ENCODE measurements at regions not wholly inside any gene's neighbourhood (a gene's known extent, or its start where the extent isn't known, plus 50 kb on each side); places are given as distances from the start of the nearest gene placed in this dataset.

- Histone ChIP-seq H3K9me3 (replicated peaks) (0 out of 2 replicates have a peak, but pooled peaks cover 2% of the 10 kb centered on the region), H3K4me3 (no peak overlapping the region), H3K4me1 (no peaks in the 10 kb centered on the region), H3K27ac (no peak overlapping the region), H3K36me3 (no peaks in the 10 kb centered on the region), H3K27me3 (peaks cover 19% of the 10 kb centered on the region)
- no peak for DNase-seq
Observed at GRCh38 chr20:51108638-51109363, 85.9 kb upstream of the KCNG1 start.

DNA sequence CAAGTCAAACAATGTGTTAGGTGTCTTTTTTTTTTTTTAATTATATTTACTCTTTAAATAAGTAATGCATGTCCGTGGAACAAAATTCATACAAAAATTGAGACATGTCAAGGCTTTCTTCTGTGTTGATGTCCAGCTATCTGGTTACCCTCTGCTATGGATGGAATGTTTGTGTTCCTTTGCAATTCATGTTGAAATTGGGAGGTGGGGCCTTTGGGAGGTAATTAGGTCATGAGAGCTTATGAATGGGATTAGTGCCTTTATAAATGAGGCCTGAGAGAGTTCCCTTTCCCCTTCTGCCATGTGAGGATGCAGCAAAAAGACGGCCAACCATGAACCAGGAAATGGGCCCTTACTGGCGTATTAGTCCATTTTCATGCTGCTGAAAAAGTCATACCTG, 83.1 kb upstream of the KCNG1 start:
- H3K9me3 ChIP-seq (replicated peaks) = 0 out of 2 replicates have a peak, but pooled peaks cover 2% of the 10 kb centered on the region
- no peak overlapping the region for H3K4me3 ChIP-seq
- no peak for DNase-seq
- H3K36me3 ChIP-seq = no peaks in the 10 kb centered on the region
- H3K27me3 ChIP-seq = peaks cover 19% of the 10 kb centered on the region
- no peaks in the 10 kb centered on the region for H3K4me1 ChIP-seq
- no peak overlapping the region for H3K27ac ChIP-seq

DNA sequence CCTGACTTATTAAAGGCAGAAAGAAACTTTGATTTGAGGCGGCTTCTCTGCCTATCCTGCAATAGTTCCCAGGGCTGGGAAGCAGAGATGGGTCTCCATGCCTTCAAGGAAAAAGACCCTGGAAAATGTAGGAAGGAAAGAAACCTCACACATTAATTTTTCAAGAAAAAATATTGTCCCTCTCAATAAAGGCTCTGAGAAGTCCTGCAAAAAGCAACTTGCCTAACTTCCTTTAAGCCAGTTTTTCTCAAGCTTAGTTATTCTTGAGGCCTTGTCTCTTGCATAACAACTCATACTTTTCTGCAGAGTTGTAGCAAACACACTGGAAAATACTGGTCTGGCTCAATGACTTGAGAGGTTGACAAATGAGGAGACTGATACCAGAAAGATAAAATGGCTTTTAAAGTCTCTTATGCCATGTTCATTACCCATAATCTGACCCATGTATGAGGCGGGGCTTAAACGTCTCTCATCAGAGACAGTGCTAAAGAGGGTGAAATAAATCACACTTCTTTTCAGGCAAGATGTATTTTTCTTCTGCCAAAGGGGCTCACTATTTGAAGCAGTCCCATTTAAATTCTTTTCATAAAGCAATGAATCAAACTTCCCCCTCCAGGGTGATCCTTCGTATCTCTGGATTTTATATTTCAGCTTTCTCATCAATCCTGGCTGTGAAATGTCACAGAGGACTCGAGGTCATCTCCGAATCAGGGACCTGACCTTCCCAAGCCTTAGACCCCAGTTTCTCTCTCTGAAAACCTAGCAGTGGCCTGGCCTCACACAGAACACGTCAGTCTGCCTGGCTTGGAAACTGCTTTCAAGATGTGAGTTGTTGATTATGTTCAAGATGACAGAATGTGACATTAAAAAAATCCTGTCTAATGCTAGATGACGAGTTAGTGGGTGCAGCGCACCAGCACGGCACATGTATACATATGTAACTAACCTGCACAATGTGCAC, 82.3 kb upstream of the KCNG1 start:
- DNase-seq = no peak
- Histone ChIP-seq H3K27ac (no peak overlapping the region), H3K4me3 (no peak overlapping the region), H3K9me3 (replicated peaks) (0 out of 2 replicates have a peak, but pooled peaks cover 2% of the 10 kb centered on the region), H3K4me1 (no peaks in the 10 kb centered on the region), H3K27me3 (peaks cover 19% of the 10 kb centered on the region), H3K36me3 (no peaks in the 10 kb centered on the region)

DNA sequence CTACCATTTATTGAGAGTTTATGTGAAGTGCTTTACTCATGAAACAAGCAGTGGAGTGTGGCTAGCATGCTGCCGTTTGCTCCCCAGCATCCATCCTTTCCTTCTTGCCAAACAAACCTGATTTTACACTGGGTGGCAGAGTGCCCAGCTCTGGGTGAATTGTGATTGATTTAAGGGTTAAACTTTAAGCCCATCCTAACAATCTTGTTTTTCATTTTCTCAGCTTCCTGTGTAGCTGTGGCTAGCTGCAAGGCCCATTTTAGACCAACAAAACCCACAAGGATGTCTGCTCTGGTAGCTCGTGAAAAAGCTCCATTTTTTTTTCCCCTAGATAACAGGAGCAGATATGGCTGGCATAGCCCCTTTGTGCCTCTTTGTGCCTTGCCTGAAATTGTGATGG, 77.7 kb upstream of the KCNG1 start:
- Histone ChIP-seq H3K4me3 (no peak overlapping the region), H3K27me3 (no peaks in the 10 kb centered on the region; the same call in 1 of the 2 replicates), H3K4me1 (no peaks in the 10 kb centered on the region), H3K9me3 (replicated peaks) (no peaks in the 10 kb centered on the region), H3K27ac (no peak overlapping the region), H3K36me3 (no peaks in the 10 kb centered on the region)
- no peak for DNase-seq

GRCh38 chr20:51098284-51098810, 75.4 kb upstream of the KCNG1 start:
- H3K36me3 ChIP-seq = no peaks in the 10 kb centered on the region
- no peaks in the 10 kb centered on the region for H3K9me3 ChIP-seq (replicated peaks)
- DNase-seq = no peak
- H3K4me1 ChIP-seq = no peaks in the 10 kb centered on the region
- no peak overlapping the region for H3K27ac ChIP-seq
- H3K27me3 ChIP-seq = peaks cover 1% of the 10 kb centered on the region; the same call in 1 of the 2 replicates
- H3K4me3 ChIP-seq = no peak overlapping the region

DNA sequence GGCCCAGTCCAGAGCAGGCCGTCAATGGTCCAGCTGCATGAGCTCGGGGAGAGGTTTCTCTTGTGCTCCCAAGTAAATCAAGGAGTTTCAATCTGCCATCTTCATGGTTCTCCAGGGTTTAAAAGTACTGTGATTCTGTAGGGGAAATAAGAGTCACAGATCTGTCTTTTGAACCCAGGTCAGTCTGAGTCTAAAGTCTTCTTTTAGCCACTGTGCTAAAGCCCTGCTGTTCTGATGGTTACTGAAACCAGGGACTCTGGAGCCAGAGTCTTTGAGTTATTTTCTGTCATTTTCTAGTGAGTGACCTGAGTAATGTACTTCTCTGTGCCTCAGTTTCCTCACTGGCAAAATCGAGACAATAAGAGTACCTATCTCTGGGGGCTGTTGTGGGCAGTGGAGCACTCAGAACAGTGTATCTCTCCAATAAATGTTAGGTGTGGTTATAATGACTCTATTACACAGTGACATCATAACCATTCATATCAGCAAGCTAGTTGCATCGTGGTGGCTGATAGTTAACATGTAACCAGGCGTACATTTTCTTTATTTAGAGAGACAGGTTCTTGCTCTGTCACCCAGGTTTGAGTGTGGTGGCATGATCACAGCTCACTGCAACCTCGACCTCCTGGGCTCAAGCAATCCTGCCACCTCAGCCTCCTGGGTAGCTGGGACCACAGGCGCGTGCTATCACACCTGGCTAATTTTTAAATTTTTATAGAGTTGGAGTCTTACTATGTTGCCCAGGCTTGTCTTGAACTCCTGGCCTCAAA, 74.6 kb upstream of the KCNG1 start:
- H3K9me3 ChIP-seq (replicated peaks) = no peaks in the 10 kb centered on the region
- no peak overlapping the region for H3K27ac ChIP-seq
- H3K4me3 ChIP-seq = no peak overlapping the region
- peaks cover 9% of the 10 kb centered on the region; the same call in 1 of the 2 replicates for H3K27me3 ChIP-seq
- no peaks in the 10 kb centered on the region for H3K36me3 ChIP-seq
- no peak for DNase-seq
- no peaks in the 10 kb centered on the region for H3K4me1 ChIP-seq

DNA sequence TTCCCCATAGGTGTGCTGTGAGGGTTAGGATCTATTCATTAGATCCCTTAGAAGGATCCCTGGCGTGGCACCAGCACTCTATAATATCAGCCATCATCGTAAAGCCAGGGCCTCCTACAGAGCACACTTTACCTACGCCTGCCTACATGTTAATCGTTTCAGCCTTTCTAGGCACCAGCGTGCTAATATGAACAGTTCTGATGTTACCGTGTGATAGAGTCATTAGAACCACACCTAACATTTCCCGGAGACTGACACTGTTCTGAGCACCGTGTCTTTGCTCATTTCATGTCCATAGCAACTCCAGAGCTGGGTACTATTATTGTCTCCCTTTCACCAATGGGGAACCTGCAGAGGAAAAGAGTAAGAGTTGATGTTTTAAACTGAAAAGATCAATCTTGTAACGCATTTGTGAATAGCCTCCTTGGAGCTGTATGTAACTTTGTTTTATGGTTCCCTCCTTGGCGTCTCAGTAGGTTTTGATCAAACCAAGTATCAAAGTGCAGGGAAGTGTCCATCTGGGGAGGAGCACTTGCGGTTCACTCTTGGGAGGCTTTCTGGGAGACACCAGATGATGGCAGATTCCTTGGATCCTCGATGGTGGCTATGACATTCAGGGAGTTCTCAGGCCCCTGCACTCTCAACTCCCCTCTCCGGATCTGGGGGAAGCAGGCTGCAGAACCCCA, 73.8 kb upstream of the KCNG1 start:
- H3K4me3 ChIP-seq = no peak overlapping the region
- no peaks in the 10 kb centered on the region for H3K4me1 ChIP-seq
- no peak overlapping the region for H3K27ac ChIP-seq
- DNase-seq = no peak
- H3K9me3 ChIP-seq (replicated peaks) = no peaks in the 10 kb centered on the region
- H3K36me3 ChIP-seq = no peaks in the 10 kb centered on the region
- H3K27me3 ChIP-seq = peaks cover 13% of the 10 kb centered on the region; the same call in 1 of the 2 replicates

- no peak for DNase-seq
Observed at GRCh38 chr20:51095633-51096521, 73.0 kb upstream of the KCNG1 start.

GRCh38 chr20:51094221-51094620, 71.3 kb upstream of the KCNG1 start:
- H3K27ac ChIP-seq = no peak overlapping the region
- H3K36me3 ChIP-seq = no peaks in the 10 kb centered on the region
- no peaks in the 10 kb centered on the region for H3K9me3 ChIP-seq (replicated peaks)
- no peak for DNase-seq
- H3K27me3 ChIP-seq = peaks cover 28% of the 10 kb centered on the region
- no peaks in the 10 kb centered on the region for H3K4me1 ChIP-seq
- H3K4me3 ChIP-seq = no peak overlapping the region

More at GRCh38 chr20:51095633-51096521, 73.0 kb upstream of the KCNG1 start:
- Histone ChIP-seq H3K36me3 (no peaks in the 10 kb centered on the region), H3K4me3 (no peak overlapping the region), H3K27me3 (peaks cover 18% of the 10 kb centered on the region; the same call in 1 of the 2 replicates), H3K4me1 (no peaks in the 10 kb centered on the region), H3K9me3 (replicated peaks) (no peaks in the 10 kb centered on the region), H3K27ac (no peak overlapping the region)

DNA sequence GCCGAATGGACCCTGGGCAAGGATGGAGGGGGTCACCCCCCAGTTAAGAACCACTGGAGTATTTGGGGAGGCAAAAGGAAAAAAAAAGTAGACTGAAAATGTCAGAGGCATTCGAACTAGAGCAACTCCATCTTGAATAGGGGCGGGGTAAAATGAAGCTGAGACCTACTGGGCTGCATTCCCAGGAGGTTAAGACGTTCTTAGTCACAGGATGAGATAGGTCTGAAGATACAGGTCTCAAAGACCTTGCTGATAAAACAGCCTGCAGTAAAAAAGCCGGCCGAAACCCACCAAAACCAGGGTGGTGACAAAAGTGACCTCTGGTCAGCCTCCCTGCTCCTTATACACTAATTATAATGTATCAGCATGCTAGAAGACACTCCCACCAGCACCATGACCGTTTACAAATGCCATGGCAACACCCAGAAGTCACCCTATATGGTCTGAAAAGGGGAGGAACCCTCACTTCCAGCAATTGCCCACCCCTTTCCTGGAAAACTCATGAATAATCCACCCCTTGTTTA, 70.4 kb upstream of the KCNG1 start:
- Histone ChIP-seq H3K36me3 (no peaks in the 10 kb centered on the region), H3K9me3 (replicated peaks) (no peaks in the 10 kb centered on the region), H3K4me1 (no peaks in the 10 kb centered on the region), H3K4me3 (no peak overlapping the region), H3K27ac (no peak overlapping the region), H3K27me3 (peaks cover 28% of the 10 kb centered on the region)
- DNase-seq = no peak

DNA sequence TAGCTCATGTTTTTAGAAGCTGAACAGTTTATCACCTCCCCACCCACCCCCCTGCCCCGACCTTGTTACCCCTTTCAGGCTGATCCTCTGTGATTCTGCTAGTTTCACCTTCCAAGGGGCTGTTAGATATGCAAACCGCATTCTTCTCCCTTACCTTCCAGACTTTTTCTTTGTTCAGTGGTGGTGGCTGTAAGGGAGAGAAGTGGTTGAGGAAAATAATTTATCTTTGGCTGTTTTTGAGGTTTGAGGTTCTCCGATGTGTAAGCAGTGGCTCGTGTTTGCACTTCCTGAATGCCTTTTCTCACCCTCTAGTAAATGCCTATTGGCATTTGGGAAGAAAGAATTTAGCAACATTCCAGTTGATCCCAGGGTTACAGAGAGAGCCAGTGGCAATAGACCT, 69.4 kb upstream of the KCNG1 start:
- peaks cover 28% of the 10 kb centered on the region for H3K27me3 ChIP-seq
- no peaks in the 10 kb centered on the region for H3K36me3 ChIP-seq
- no peak overlapping the region for H3K4me3 ChIP-seq
- no peaks in the 10 kb centered on the region for H3K9me3 ChIP-seq (replicated peaks)
- H3K4me1 ChIP-seq = no peaks in the 10 kb centered on the region
- DNase-seq = no peak
- no peak overlapping the region for H3K27ac ChIP-seq

DNA sequence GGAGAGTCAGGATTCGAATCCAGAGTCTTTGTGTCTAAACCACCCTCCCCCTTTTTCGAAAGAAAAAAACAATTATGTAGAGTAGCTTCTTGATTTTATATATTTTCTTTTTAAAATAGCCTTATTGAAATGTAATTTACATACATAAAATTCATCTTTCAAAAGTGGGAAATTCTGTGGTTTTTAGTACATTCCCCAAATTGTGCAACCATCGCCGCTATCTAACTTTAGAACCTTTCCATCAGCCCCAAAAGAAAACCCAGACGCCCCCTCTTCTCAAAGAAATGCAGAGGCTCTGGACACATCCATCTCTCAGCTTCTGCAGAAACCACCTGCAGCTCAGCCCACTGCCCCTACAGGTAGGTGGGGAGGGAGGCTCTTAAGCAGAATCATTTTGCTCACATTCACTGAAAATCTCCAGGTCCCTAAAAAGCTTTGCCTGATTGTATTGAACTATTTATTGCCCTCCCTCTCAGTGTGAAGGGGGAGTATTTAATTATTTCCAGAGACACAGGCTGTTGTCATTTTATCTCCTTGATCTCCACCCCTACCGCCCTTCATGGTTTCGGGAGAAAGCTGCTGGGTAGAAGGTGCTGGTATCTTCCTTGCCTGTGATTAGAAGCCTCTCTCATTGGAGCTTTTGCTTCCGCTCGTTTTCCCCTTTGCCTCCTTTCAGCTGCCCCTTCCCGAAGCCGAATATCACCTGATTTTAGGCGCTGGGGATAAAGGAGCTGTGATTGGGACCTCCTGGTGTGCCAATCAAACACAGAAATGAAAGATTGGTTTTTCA, 68.7 kb upstream of the KCNG1 start:
- H3K27me3 ChIP-seq = peaks cover 28% of the 10 kb centered on the region
- H3K9me3 ChIP-seq (replicated peaks) = no peaks in the 10 kb centered on the region
- no peak overlapping the region for H3K4me3 ChIP-seq
- no peaks in the 10 kb centered on the region for H3K4me1 ChIP-seq
- no peaks in the 10 kb centered on the region for H3K36me3 ChIP-seq
- no peak overlapping the region for H3K27ac ChIP-seq
- no peak for DNase-seq

Data from SJCRH30 (cell line).